ENCODE measurements at regions not wholly inside any gene's neighbourhood (a gene's known extent, or its start where the extent isn't known, plus 50 kb on each side); places are given as distances from the start of the nearest gene placed in this dataset.

DNA sequence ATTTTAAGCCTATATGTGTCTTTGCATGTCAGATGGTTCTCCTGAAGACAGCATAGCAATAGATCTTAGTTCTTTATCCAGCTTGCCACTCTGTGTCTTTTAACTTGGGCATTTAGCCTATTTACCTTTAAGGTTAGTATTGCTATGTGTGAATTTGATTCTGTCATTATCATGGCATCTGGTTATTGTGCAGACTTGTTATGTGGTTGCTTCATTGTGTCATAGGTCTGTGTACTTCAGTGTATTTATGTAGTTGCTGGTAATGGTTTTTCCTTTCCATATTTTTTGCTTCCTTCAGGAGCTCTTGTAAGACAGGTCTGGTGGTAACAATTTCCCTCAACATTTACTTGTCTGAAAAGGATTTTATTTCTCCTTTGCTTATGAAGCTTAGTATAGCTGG lies 1443.5 kb downstream of the FAM133A start:
- H3K4me1 ChIP-seq (replicated peaks in 1 of 4; ENCODE audit: control insufficient read depth in 3 of 4, insufficient read depth in 4 of 4, low read length in 3 of 4) = no peaks in the 10 kb centered on the region
- no peaks in the 10 kb centered on the region for H3K79me2 ChIP-seq (ENCODE audit: control insufficient read depth in 1 of 2, insufficient read depth in 2 of 2, low read length in 2 of 2)
- H4K5ac ChIP-seq (ENCODE audit: insufficient read length, low read depth, low read length) = no peak overlapping the region
- H3K18ac ChIP-seq (ENCODE audit: extremely low read depth, low read length) = no peak overlapping the region
- no peak overlapping the region for H2AK5ac ChIP-seq (ENCODE audit: low read depth, low read length)
- no peak overlapping the region for H3K14ac ChIP-seq (ENCODE audit: insufficient read length)
- H3K9me3 ChIP-seq (ENCODE audit: insufficient read depth in 2 of 2, low read depth in 1 of 2, low read length in 1 of 2) = no peaks in the 10 kb centered on the region
- no peak overlapping the region for H3K23ac ChIP-seq (ENCODE audit: insufficient read length)
- H3K4me3 ChIP-seq (ENCODE audit: extremely low read depth in 1 of 4, insufficient read depth in 2 of 4, low read depth in 3 of 4, low read length in 4 of 4) = no peak overlapping the region
- no peak overlapping the region for H2BK15ac ChIP-seq (ENCODE audit: low read length)
- H3K27ac ChIP-seq (ENCODE audit: low read depth, low read length) = no peak overlapping the region
- no peak overlapping the region for H2BK20ac ChIP-seq (ENCODE audit: low read length)
- DNase-seq (ENCODE audit: low read depth in 1 of 2, low spot score in 2 of 2) (no peak), FAIRE-seq (no peak)
- H3K36me3 ChIP-seq (ENCODE audit: control insufficient read depth in 2 of 4, insufficient read depth in 4 of 4, low read length in 3 of 4) = no peaks in the 10 kb centered on the region
- no peaks in the 10 kb centered on the region for H3K27me3 ChIP-seq (replicated peaks in 1 of 4; ENCODE audit: control insufficient read depth in 3 of 4, extremely low read depth in 1 of 4, insufficient read depth in 3 of 4, low read length in 3 of 4)
- no peak overlapping the region for H3K56ac ChIP-seq (replicated peaks; ENCODE audit: insufficient read length, low read depth, low read length)
- H3K79me1 ChIP-seq (ENCODE audit: low read depth, low read length) = no peaks in the 10 kb centered on the region
- no peak overlapping the region for H4K8ac ChIP-seq (ENCODE audit: extremely low read depth, insufficient read depth, low read length)
- H3K4me2 ChIP-seq (ENCODE audit: insufficient read depth in 1 of 2, low read depth in 2 of 2, low read length in 2 of 2) = no peak overlapping the region
- H3K4ac ChIP-seq (replicated peaks; ENCODE audit: insufficient read length, low read depth, low read length) = no peak overlapping the region
- H2BK120ac ChIP-seq (replicated peaks; ENCODE audit: low read depth, low read length) = no peak overlapping the region
- POLR2A ChIA-PET (ENCODE audit: partially characterized antibody) = no interaction called here
- no peak overlapping the region for H3K9ac ChIP-seq (replicated peaks in 1 of 4; ENCODE audit: extremely low read depth in 1 of 4, low read depth in 3 of 4, low read length in 3 of 4)
- H3K23me2 ChIP-seq (ENCODE audit: low read depth, low read length) = no peaks in the 10 kb centered on the region
- H2AFZ ChIP-seq (ENCODE audit: low read length) = no peak overlapping the region
- TF ChIP-seq FOSL1 (IDR thresholded peaks at IDR 0.05; ENCODE audit: insufficient read depth, low read depth, low read length) (no peak), GTF2F1 (IDR thresholded peaks at IDR 0.05; ENCODE audit: borderline replicate concordance, low read depth, low read length) (no peak), EGR1 (IDR thresholded peaks at IDR 0.05; ENCODE audit: borderline replicate concordance, low read depth, low read length) (no peak), ATF3 (IDR thresholded peaks at IDR 0.05; ENCODE audit: insufficient read depth, low read depth, low read length) (no peak), KDM4A (IDR thresholded peaks at IDR 0.05; ENCODE audit: low read depth, low read length, severe bottlenecking) (no peak), SAP30 (IDR thresholded peaks at IDR 0.05; ENCODE audit: insufficient read depth, insufficient replicate concordance, low read length) (no peak), RBBP5 (IDR thresholded peaks at IDR 0.05; ENCODE audit: borderline replicate concordance, low read depth, low read length) (no peak), TBP (IDR thresholded peaks at IDR 0.05; ENCODE audit: low read depth, low read length) (no peak)
- CTCF ChIA-PET (ENCODE audit: partially characterized antibody) = no interaction called here
- no peak overlapping the region for H2BK12ac ChIP-seq (ENCODE audit: low read depth, low read length)
- no peak overlapping the region for H2BK5ac ChIP-seq (ENCODE audit: low read depth, low read length)
- no peak overlapping the region for H4K91ac ChIP-seq (replicated peaks; ENCODE audit: insufficient read length, low read length)
- no peaks in the 10 kb centered on the region for H4K20me1 ChIP-seq (replicated peaks in 1 of 2; ENCODE audit: control insufficient read depth in 1 of 2, insufficient read depth in 2 of 2, low read length in 2 of 2)

All from H1 (cell line).